Endothelial cell of umbilical vein (primary cell): ENCODE measurements at regions not wholly inside any gene's neighbourhood (a gene's known extent, or its start where the extent isn't known, plus 50 kb on each side); places are given as distances from the start of the nearest gene placed in this dataset.

Experiments
- BruUV-seq: library from RNA; stranded (reverse); fragments of 400-500 nt; replicated peaks from 2 replicates; lab custom pipeline; 2021; lab: Mats Ljungman, UMichigan
- CTCF ChIA-PET: fragments of 300-600, 350-600 bp; sonication (Branson Sonifier 250); formaldehyde crosslinking; loops from one replicate; lab custom pipeline; 2021; ENCODE audit warnings: antibody characterized with exemption, inconsistent platforms; lab: Charles Lee
- POLR2A ChIA-PET: fragments of 300-600, 350-600 bp; sonication (Branson Sonifier 250); formaldehyde crosslinking; loops from one replicate; lab custom pipeline; 2021; ENCODE audit warnings: antibody characterized with exemption, inconsistent platforms; lab: Charles Lee
- DNase-seq: peaks from one replicate; pipeline ENCODE4 v3.0.0-alpha.2; 2011; ENCODE audit warnings: low read depth, low spot score
- FAIRE-seq: peaks from 2 replicates; lab custom pipeline; 2011; peaks lifted over from hg19 to GRCh38; lab: Jason Lieb, UNC
- H2AFZ ChIP-seq: 2 replicates; pipeline ENCODE4 v1.6.0; 2012; ENCODE audit warnings: low read depth, low read length, control low read depth, inconsistent platforms
- H3K27ac ChIP-seq: 2 replicates; pipeline ENCODE4 v1.5.1; 2011; ENCODE audit warnings: low read depth, mild to moderate bottlenecking, control low read depth, low read length, moderate library complexity; ENCODE audit not compliant: insufficient read depth
- H3K27me3 ChIP-seq, 2 experiments: 2 replicates each; pipeline versions ENCODE4 v1.6.0 to v1.6.1; 2011; ENCODE audit warnings: low read length in 2 of 2, mixed read lengths in 1 of 2; ENCODE audit not compliant: control insufficient read depth in 2 of 2, insufficient read depth in 2 of 2
- H3K36me3 ChIP-seq, 2 experiments: 2 replicates in 1 of 2; 3 replicates in 1 of 2; pipeline ENCODE4 v1.5.1; 2011; ENCODE audit warnings: low read length in 2 of 2, mild to moderate bottlenecking in 1 of 2, moderate library complexity in 1 of 2; ENCODE audit not compliant: control insufficient read depth in 2 of 2, insufficient read depth in 2 of 2; ENCODE audit errors: extremely low read depth in 1 of 2
- H3K4me1 ChIP-seq: 3 replicates; pipeline ENCODE4 v1.5.1; 2011; ENCODE audit warnings: mild to moderate bottlenecking, low read length; ENCODE audit not compliant: control insufficient read depth, insufficient read depth; ENCODE audit errors: extremely low read depth
- H3K4me2 ChIP-seq: 2 replicates; pipeline ENCODE4 v1.6.1; 2011; ENCODE audit warnings: low read length, control low read depth, mixed read lengths; ENCODE audit not compliant: insufficient read depth
- H3K4me3 ChIP-seq, 3 experiments: fragments of 200-600 bp in 1 of 3; sonication (generic), shearing (Covaris generic) in 1 of 3; replicated peaks in 1 of 3; 2 replicates each; pipeline ENCODE4 v1.5.1; 2011 to 2016; ENCODE audit warnings: control low read depth in 3 of 3, low read length in 3 of 3, mild to moderate bottlenecking in 2 of 3, inconsistent platforms in 1 of 3, low read depth in 1 of 3, moderate library complexity in 1 of 3; ENCODE audit not compliant: insufficient read depth in 1 of 3
- H3K79me2 ChIP-seq: 2 replicates; pipeline ENCODE4 v1.6.0; 2012; ENCODE audit warnings: low read length, inconsistent platforms; ENCODE audit not compliant: control insufficient read depth, insufficient read depth
- H3K9ac ChIP-seq: replicated peaks from 2 replicates; pipeline ENCODE3; 2011; ENCODE audit warnings: low read length, control low read depth; ENCODE audit not compliant: insufficient read depth; ENCODE audit errors: extremely low read depth
- H3K9me1 ChIP-seq: replicated peaks from 3 replicates; pipeline ENCODE4 v1.6.0; 2011; ENCODE audit warnings: mild to moderate bottlenecking, low read length; ENCODE audit not compliant: control insufficient read depth, insufficient read depth; ENCODE audit errors: extremely low read depth
- H3K9me3 ChIP-seq: replicated peaks from 2 replicates; pipeline ENCODE4 v1.5.1; 2012; ENCODE audit warnings: low read length, inconsistent platforms; ENCODE audit not compliant: control insufficient read depth, insufficient read depth
- H4K20me1 ChIP-seq: replicated peaks from 2 replicates; pipeline ENCODE3; 2011; ENCODE audit warnings: mild to moderate bottlenecking, low read length; ENCODE audit not compliant: control insufficient read depth, insufficient read depth; ENCODE audit errors: extremely low read depth
- EZH2 ChIP-seq: IDR thresholded peaks from 2 replicates; pipeline ENCODE4 v1.6.1; 2012; ENCODE audit warnings: borderline replicate concordance, low read depth, mild to moderate bottlenecking, moderate library complexity, low read length, inconsistent platforms; ENCODE audit not compliant: severe bottlenecking
- FOS ChIP-seq: IDR thresholded peaks from 2 replicates; pipeline ENCODE4 v1.6.1; 2011; ENCODE audit warnings: mild to moderate bottlenecking, low read length, moderate library complexity, borderline replicate concordance; ENCODE audit not compliant: insufficient read depth
- GATA2 ChIP-seq: IDR thresholded peaks from 2 replicates; pipeline ENCODE4 v1.7.0; 2011; ENCODE audit warnings: low read depth, mild to moderate bottlenecking, moderate library complexity, mixed read lengths, low read length; ENCODE audit not compliant: insufficient read length, insufficient read depth
- JUN ChIP-seq: IDR thresholded peaks from 2 replicates; pipeline ENCODE4 v1.6.1; 2011; ENCODE audit warnings: borderline replicate concordance, low read depth; ENCODE audit not compliant: insufficient read length, insufficient read depth
- MAX ChIP-seq: IDR thresholded peaks from 2 replicates; pipeline ENCODE4 v1.6.1; 2011; ENCODE audit not compliant: insufficient read depth, insufficient read length
- MYC ChIP-seq: IDR thresholded peaks from one replicate; pipeline ENCODE4 v1.6.1; 2011; ENCODE audit warnings: mild to moderate bottlenecking, low read depth, low read length
- POLR2A ChIP-seq: IDR thresholded peaks from 2 replicates; pipeline ENCODE4 v1.6.1; 2012; ENCODE audit warnings: low read depth, mild to moderate bottlenecking, control low read depth, low read length
- POLR2AphosphoS5 ChIP-seq: IDR thresholded peaks from 2 replicates; pipeline ENCODE4 v1.6.1; 2012; ENCODE audit warnings: low read depth, mild to moderate bottlenecking, control low read depth, low read length, moderate library complexity; ENCODE audit not compliant: insufficient read depth
- dilution Hi-C: fragments of 300-500 bp; cut with MboI; formaldehyde crosslinking; loops from one replicate; pipeline ENCODE4 v1.15.0; 2019; ENCODE audit warnings: low sequenced_read_pairs; ENCODE audit not compliant: extremely low pct_ligation_motif_present
- intact Hi-C: fragments of 100-400 bp; cut with micrococcal nuclease; formaldehyde crosslinking; loops from one replicate; pipeline ENCODE4 v1.10.0; 2022
- TF ChIP-seq, protein P1 (sequence below), 2 donors: IDR thresholded peaks; 1 replicate in 1 of 2; 2 replicates in 1 of 2; pipeline ENCODE4 v1.5.1; 2011; ENCODE audit warnings: low read length in 2 of 2, mild to moderate bottlenecking in 2 of 2, moderate library complexity in 2 of 2, control low read depth in 1 of 2, inconsistent platforms in 1 of 2, low read depth in 1 of 2; ENCODE audit not compliant: insufficient read depth in 1 of 2; ENCODE audit errors: extremely low read depth in 1 of 2

DNA sequence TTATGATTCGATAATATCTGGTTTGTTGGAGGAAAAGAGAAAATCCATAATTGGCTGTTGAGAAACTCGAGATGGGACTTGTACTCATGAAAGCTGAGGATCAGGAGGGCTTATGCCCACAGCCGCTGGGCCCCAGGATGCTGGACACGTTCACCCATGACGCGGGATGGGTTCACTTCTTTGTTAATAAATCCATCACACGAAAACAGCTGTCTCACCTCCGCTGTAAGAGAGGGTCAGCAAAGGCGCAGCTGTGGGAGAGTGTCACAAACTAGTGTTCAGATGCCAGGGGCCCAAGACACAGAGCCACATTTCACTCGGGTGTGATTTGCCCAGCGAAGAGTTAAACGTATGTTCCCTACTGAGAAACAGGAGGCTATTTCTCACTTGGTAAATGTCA, 315.1 kb downstream of the THBS2 start:
- Histone ChIP-seq H3K9me1 (no peaks in the 10 kb centered on the region), H3K4me3 (no peak overlapping the region), H3K4me2 (no peak overlapping the region), H3K27ac (no peak overlapping the region), H3K9ac (no peak overlapping the region), H4K20me1 (no peaks in the 10 kb centered on the region), H3K4me1 (no peaks in the 10 kb centered on the region), H3K36me3 (no peaks in the 10 kb centered on the region), H2AFZ (no peak overlapping the region), H3K9me3 (peaks cover 1% of the 10 kb centered on the region), H3K79me2 (no peaks in the 10 kb centered on the region), H3K27me3 (no peaks in the 10 kb centered on the region)
- CTCF ChIA-PET, result no interaction called here
- no peak for DNase-seq
- BruUV-seq, result no TSS peak
- dilution Hi-C loops, result no loop called here
- intact Hi-C loops, result no loop called here
- TF ChIP-seq MAX, result no peak
- TF ChIP-seq POLR2A, result no peak
- TF ChIP-seq JUN, result no peak
- no peak for TF ChIP-seq FOS
- no peak for TF ChIP-seq MYC
- TF ChIP-seq POLR2AphosphoS5, result no peak
- TF ChIP-seq, protein P1, sequence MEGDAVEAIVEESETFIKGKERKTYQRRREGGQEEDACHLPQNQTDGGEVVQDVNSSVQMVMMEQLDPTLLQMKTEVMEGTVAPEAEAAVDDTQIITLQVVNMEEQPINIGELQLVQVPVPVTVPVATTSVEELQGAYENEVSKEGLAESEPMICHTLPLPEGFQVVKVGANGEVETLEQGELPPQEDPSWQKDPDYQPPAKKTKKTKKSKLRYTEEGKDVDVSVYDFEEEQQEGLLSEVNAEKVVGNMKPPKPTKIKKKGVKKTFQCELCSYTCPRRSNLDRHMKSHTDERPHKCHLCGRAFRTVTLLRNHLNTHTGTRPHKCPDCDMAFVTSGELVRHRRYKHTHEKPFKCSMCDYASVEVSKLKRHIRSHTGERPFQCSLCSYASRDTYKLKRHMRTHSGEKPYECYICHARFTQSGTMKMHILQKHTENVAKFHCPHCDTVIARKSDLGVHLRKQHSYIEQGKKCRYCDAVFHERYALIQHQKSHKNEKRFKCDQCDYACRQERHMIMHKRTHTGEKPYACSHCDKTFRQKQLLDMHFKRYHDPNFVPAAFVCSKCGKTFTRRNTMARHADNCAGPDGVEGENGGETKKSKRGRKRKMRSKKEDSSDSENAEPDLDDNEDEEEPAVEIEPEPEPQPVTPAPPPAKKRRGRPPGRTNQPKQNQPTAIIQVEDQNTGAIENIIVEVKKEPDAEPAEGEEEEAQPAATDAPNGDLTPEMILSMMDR (IDR thresholded peaks at IDR 0.05; ENCODE audit: extremely low read depth in 1 of 2, insufficient read depth in 1 of 2, low read depth in 1 of 2, low read length in 2 of 2), result no peak
- no peak for TF ChIP-seq GATA2
- TF ChIP-seq EZH2, result no peak
- POLR2A ChIA-PET, result no interaction called here
- no peak for FAIRE-seq
